ENCODE measurements at regions not wholly inside any gene's neighbourhood (a gene's known extent, or its start where the extent isn't known, plus 50 kb on each side); places are given as distances from the start of the nearest gene placed in this dataset.

DNA sequence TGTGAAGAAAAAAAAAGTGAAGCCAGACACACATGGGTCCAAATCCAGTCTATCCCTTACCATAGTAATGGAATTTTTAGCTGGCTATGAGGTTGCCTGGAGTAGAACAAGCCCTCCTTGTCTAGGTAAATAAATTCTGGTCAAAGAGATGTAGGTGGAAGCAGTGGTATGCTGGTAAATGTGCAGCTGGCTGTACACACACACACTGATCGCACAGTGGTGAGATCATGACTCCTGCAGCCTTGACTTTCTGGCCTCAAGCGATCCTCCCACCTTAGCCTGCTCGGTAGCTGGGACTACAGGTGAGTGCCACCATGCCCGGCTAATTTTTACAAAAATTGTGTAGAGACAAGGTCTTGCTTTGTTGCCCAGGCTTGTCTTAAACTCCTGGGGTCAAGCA, 90.5 kb upstream of the FBXO11 start:
- TF ChIP-seq ARNTL (CRISPR knock-in tag; IDR thresholded peaks at IDR 0.05; ENCODE audit: borderline replicate concordance, low read depth): no peak
- TF ChIP-seq ZFP3 (CRISPR knock-in tag; IDR thresholded peaks at IDR 0.05): no peak
- no peak for TF ChIP-seq ZNF565 (CRISPR knock-in tag; conservative IDR thresholded peaks at IDR 0.05; ENCODE audit: low read depth)
- TF ChIP-seq ZNF8 (CRISPR knock-in tag; IDR thresholded peaks at IDR 0.05): no peak
- TF ChIP-seq CSDC2 (CRISPR knock-in tag; IDR thresholded peaks at IDR 0.05): no peak
- TF ChIP-seq, protein P1, sequence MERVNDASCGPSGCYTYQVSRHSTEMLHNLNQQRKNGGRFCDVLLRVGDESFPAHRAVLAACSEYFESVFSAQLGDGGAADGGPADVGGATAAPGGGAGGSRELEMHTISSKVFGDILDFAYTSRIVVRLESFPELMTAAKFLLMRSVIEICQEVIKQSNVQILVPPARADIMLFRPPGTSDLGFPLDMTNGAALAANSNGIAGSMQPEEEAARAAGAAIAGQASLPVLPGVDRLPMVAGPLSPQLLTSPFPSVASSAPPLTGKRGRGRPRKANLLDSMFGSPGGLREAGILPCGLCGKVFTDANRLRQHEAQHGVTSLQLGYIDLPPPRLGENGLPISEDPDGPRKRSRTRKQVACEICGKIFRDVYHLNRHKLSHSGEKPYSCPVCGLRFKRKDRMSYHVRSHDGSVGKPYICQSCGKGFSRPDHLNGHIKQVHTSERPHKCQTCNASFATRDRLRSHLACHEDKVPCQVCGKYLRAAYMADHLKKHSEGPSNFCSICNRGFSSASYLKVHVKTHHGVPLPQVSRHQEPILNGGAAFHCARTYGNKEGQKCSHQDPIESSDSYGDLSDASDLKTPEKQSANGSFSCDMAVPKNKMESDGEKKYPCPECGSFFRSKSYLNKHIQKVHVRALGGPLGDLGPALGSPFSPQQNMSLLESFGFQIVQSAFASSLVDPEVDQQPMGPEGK (CRISPR knock-in tag; IDR thresholded peaks at IDR 0.05; ENCODE audit: borderline replicate concordance): no peak
- TF ChIP-seq GLIS3 (CRISPR knock-in tag; IDR thresholded peaks at IDR 0.05): no peak
- no peak for ATAC-seq

DNA sequence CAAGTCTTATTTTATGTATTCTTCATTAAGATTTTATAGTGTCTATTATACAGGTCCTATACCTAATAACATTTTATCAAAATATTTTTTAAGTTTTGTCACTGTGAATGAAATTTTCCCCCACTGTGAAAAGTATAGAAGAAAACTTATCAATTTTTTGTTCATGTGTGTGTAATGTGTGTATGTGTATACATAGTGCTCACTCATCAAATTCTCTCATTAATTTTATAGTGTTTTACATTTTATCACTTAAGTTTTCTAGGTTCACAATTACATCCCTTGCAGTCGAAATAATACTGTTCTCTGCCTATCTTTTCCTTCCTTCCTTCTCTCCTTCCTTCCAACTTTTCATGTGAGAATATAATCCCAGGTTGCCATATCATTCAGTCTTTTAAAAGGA, 93.2 kb upstream of the FBXO11 start:
- no peak for TF ChIP-seq ZC3H10 (CRISPR knock-in tag; IDR thresholded peaks at IDR 0.05)
- no peak for TF ChIP-seq TCF4 (CRISPR knock-in tag; IDR thresholded peaks at IDR 0.05; ENCODE audit: borderline replicate concordance)
- TF ChIP-seq, protein P2, sequence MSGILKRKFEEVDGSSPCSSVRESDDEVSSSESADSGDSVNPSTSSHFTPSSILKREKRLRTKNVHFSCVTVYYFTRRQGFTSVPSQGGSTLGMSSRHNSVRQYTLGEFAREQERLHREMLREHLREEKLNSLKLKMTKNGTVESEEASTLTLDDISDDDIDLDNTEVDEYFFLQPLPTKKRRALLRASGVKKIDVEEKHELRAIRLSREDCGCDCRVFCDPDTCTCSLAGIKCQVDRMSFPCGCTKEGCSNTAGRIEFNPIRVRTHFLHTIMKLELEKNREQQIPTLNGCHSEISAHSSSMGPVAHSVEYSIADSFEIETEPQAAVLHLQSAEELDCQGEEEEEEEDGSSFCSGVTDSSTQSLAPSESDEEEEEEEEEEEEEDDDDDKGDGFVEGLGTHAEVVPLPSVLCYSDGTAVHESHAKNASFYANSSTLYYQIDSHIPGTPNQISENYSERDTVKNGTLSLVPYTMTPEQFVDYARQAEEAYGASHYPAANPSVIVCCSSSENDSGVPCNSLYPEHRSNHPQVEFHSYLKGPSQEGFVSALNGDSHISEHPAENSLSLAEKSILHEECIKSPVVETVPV (CRISPR knock-in tag; IDR thresholded peaks at IDR 0.05): no peak
- TF ChIP-seq ZNF8 (CRISPR knock-in tag; IDR thresholded peaks at IDR 0.05): no peak
- no peak for TF ChIP-seq ZFP30 (CRISPR knock-in tag; IDR thresholded peaks at IDR 0.05)
- no peak for ATAC-seq

DNA sequence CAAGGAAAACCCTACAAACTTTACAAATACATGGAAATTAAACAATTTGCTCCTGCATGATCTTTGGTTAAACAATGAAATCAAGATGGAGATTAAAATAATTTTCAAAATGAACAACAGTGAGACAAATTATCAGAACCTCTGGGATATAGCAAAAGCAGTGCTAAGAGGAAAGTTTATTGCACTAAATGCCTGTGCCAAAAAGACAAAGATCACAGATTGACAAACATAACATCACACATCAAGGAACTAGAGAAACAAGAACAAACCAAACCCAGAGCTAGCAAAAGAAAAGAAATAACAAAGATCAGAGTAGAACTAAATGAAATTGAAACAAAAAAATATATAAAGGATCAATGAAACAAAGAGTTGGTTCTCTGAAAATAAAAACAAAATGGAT, 95.2 kb upstream of the FBXO11 start:
- TF ChIP-seq, protein P3, sequence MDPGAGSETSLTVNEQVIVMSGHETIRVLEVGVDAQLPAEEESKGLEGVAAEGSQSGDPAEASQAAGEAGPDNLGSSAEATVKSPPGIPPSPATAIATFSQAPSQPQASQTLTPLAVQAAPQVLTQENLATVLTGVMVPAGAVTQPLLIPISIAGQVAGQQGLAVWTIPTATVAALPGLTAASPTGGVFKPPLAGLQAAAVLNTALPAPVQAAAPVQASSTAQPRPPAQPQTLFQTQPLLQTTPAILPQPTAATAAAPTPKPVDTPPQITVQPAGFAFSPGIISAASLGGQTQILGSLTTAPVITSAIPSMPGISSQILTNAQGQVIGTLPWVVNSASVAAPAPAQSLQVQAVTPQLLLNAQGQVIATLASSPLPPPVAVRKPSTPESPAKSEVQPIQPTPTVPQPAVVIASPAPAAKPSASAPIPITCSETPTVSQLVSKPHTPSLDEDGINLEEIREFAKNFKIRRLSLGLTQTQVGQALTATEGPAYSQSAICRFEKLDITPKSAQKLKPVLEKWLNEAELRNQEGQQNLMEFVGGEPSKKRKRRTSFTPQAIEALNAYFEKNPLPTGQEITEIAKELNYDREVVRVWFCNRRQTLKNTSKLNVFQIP (CRISPR knock-in tag; IDR thresholded peaks at IDR 0.05; ENCODE audit: borderline replicate concordance, low read depth): no peak
- TF ChIP-seq RARB (CRISPR knock-in tag; IDR thresholded peaks at IDR 0.05) (no peak), SNAI2 (CRISPR knock-in tag; IDR thresholded peaks at IDR 0.05) (no peak), TOX (CRISPR knock-in tag; IDR thresholded peaks at IDR 0.05; ENCODE audit: borderline replicate concordance) (no peak), ZFP30 (CRISPR knock-in tag; IDR thresholded peaks at IDR 0.05) (no peak), PPARA (CRISPR knock-in tag; IDR thresholded peaks at IDR 0.05; ENCODE audit: borderline replicate concordance) (no peak), CSDC2 (CRISPR knock-in tag; IDR thresholded peaks at IDR 0.05) (no peak), ISL1 (CRISPR knock-in tag; IDR thresholded peaks at IDR 0.05) (no peak), ZC3H10 (CRISPR knock-in tag; IDR thresholded peaks at IDR 0.05) (no peak)
- TF ChIP-seq, protein P2 (CRISPR knock-in tag; IDR thresholded peaks at IDR 0.05): no peak
- TF ChIP-seq, protein P4, sequence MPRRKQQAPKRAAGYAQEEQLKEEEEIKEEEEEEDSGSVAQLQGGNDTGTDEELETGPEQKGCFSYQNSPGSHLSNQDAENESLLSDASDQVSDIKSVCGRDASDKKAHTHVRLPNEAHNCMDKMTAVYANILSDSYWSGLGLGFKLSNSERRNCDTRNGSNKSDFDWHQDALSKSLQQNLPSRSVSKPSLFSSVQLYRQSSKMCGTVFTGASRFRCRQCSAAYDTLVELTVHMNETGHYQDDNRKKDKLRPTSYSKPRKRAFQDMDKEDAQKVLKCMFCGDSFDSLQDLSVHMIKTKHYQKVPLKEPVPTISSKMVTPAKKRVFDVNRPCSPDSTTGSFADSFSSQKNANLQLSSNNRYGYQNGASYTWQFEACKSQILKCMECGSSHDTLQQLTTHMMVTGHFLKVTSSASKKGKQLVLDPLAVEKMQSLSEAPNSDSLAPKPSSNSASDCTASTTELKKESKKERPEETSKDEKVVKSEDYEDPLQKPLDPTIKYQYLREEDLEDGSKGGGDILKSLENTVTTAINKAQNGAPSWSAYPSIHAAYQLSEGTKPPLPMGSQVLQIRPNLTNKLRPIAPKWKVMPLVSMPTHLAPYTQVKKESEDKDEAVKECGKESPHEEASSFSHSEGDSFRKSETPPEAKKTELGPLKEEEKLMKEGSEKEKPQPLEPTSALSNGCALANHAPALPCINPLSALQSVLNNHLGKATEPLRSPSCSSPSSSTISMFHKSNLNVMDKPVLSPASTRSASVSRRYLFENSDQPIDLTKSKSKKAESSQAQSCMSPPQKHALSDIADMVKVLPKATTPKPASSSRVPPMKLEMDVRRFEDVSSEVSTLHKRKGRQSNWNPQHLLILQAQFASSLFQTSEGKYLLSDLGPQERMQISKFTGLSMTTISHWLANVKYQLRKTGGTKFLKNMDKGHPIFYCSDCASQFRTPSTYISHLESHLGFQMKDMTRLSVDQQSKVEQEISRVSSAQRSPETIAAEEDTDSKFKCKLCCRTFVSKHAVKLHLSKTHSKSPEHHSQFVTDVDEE (CRISPR knock-in tag; IDR thresholded peaks at IDR 0.05): no peak
- ATAC-seq: no peak

DNA sequence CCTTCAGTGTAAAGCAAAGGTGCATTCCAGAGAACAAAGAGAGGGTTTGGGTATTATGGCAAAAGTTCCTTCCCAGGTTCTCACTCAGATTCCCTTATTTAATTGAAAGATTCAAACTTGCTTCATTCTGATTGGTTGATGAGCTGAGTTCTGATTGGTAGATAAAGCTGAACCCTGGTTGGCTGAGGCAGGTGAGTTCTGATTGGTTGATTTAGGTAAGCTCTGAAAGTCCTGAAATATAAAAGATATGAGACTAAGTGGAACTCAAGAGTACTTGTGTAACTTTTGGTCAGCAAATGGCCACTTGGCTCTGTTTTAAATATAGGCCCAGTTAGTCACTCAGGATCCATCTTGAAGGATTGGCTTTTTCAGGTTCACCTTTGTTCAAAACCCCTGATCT, 99.8 kb upstream of the FBXO11 start:
- TF ChIP-seq ARNTL (CRISPR knock-in tag; IDR thresholded peaks at IDR 0.05; ENCODE audit: borderline replicate concordance, low read depth): no peak
- TF ChIP-seq ISL1 (CRISPR knock-in tag; IDR thresholded peaks at IDR 0.05): no peak
- TF ChIP-seq, protein P1 (CRISPR knock-in tag; IDR thresholded peaks at IDR 0.05; ENCODE audit: borderline replicate concordance): no peak
- TF ChIP-seq ZFP30 (CRISPR knock-in tag; IDR thresholded peaks at IDR 0.05): no peak
- no peak for TF ChIP-seq OSR1 (CRISPR knock-in tag; IDR thresholded peaks at IDR 0.05)
- TF ChIP-seq ZFP3 (CRISPR knock-in tag; IDR thresholded peaks at IDR 0.05): no peak
- TF ChIP-seq, protein P4 (CRISPR knock-in tag; IDR thresholded peaks at IDR 0.05): no peak
- TF ChIP-seq GLIS3 (CRISPR knock-in tag; IDR thresholded peaks at IDR 0.05): no peak
- TF ChIP-seq ZNF8 (CRISPR knock-in tag; IDR thresholded peaks at IDR 0.05): no peak
- TF ChIP-seq ZNF565 (CRISPR knock-in tag; conservative IDR thresholded peaks at IDR 0.05; ENCODE audit: low read depth): no peak
- no peak for ATAC-seq
